HG03571 (cell line): ENCODE measurements at regions not wholly inside any gene's neighbourhood (a gene's known extent, or its start where the extent isn't known, plus 50 kb on each side); places are given as distances from the start of the nearest gene placed in this dataset.
A peak's percentile ranks its signal among the peaks of the same experiment; 100 is the strongest.

Source experiments
- ATAC-seq: cut with Tn5 transposase; IDR thresholded peaks from one replicate; pipeline ENCODE4 v1.9.1; 2021; ENCODE audit not compliant: unreplicated experiment

DNA sequence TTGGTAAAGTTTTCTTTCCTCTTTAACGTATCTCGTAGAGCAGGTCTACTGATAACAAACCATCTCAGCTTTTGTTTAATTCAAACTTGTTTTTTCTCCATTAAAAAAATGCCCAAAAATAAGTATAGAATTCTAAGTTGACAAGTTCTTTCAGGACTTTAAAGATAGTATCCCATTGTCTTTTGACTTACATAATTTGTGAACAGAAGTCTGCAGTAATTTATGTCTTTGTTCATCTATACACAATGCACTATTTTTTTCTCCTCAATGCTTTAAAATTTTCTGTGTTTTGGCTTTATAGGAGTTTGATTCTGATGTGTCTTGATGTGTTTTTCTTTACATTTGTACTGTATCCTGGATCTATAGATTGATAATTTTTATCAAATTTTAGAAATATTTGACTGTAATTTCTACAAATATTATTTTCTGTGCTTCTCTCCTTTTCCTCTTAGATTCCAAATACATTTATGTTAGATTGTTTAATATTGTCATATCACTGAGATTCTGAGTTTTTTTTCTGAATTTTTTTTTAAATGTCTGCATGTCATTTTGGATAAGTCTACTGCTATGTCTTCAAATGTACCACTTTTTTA is 143.3 kb downstream of the FTCDNL1 start:
- ATAC-seq = no peak

GRCh38 chr2:199705538-199705937 is 145.5 kb downstream of the FTCDNL1 start:
- ATAC-seq = no peak

GRCh38 chr2:199704358-199705238 is 146.4 kb downstream of the FTCDNL1 start:
- no peak for ATAC-seq

DNA sequence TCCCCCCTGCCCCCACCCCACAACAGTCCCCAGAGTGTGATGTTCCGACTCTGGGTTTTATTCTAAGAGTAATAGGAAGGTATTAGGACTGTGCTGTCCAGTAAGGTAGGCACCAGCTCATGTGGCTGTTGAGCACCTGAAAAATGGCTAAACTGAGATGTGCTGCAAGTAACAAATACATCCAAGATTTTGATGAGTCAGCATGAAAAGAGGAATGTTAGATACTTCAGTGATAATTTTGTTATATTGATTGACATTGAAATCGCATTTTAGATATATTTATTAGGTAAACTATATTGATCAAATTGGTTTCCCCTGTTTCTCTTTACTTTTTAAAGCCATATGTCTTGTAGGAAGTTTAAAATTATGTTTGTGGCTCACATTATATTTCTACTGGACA is 147.8 kb downstream of the FTCDNL1 start:
- ATAC-seq = no peak

- ATAC-seq = no peak
These were observed 153.5 kb downstream of the FTCDNL1 start for GRCh38 chr2:199697469-199697868.

GRCh38 chr2:199696048-199696447 is 154.9 kb downstream of the FTCDNL1 start:
- ATAC-seq = no peak

DNA sequence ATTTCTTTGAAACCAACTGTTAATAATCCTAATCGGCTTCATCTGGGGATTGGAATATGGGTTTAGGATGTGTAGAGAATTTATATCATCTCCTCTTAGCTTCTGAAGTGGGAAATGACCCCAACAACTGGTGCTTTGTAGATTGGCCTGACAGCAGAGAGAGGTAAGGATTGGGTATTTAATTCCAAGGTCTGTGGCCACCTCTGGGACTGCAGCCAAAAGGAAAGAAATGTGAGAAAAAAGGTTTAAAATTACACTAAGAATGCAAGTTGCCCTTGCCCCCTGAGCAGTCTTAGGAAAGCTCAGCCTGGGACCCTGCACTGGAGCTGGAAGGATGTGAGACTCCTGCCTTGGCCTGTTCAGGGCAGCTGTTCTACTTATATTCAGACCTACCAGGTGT is 157.1 kb downstream of the FTCDNL1 start:
- ATAC-seq = no peak

DNA sequence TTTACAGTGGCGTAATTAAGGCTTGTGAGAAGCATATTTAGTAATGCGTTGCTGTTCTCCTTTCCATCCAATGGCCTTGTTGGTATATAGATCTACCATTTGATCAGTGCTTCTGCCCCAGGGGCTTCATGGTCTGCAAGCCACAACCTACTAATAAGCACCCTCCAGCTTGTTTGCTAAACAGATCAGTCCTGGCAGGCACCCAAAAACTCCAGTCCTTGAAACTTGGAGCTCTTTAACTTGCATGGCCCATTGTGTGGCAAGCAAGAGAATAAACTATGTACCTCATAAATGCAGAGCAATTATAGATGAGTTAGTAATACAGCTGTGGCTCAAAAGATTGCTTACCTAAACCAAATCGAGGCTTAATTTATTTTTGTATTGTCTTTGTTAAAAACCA is 158.5 kb downstream of the FTCDNL1 start:
- no peak for ATAC-seq

DNA sequence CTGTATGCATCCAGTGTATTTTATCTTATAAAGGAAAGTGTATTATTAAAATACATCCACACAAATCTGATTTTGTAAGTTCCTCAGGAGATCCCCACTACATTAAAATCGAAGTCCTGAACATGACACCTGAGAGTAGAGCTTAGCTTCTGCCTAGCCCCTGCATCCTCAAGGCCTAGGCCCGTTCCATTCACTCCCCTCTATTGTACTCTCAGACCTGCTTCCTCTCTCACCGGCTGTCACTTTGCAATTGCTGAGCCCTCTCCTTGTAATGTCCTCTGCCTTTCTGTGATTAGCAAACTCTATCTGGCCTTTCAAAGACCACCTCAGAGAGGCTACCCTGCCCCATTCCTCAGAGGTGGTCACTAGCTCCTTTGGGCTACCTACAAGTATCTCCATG is 160.8 kb downstream of the FTCDNL1 start:
- no peak for ATAC-seq

- no peak for ATAC-seq
These were observed 165.3 kb downstream of the FTCDNL1 start for GRCh38 chr2:199685669-199686068.

- ATAC-seq = peak; percentile 78
These were observed 166.2 kb downstream of the FTCDNL1 start for GRCh38 chr2:199684832-199685231.

- no peak for ATAC-seq
These were observed 166.8 kb downstream of the FTCDNL1 start for GRCh38 chr2:199684168-199684567.

GRCh38 chr2:199682001-199682400 is 169.0 kb downstream of the FTCDNL1 start:
- no peak for ATAC-seq

DNA sequence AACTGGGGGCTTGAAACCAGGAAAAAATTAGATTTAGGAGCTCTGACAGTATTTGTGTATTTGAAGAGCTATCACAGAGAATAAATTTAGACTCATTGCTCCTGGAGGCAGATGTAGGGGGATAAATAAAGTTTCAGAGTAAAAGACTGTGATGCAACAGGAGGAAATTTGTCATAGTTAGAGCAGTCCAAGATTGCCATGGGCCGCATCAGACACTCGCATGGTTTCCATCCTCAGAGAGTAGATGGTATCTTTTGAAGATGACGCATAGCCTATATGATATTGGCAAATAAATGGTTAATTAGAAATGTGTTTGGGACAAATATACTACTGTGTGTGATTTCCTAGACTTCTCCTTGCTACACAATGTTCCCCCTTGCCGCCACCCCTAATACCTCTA is 170.5 kb downstream of the FTCDNL1 start:
- no peak for ATAC-seq

DNA sequence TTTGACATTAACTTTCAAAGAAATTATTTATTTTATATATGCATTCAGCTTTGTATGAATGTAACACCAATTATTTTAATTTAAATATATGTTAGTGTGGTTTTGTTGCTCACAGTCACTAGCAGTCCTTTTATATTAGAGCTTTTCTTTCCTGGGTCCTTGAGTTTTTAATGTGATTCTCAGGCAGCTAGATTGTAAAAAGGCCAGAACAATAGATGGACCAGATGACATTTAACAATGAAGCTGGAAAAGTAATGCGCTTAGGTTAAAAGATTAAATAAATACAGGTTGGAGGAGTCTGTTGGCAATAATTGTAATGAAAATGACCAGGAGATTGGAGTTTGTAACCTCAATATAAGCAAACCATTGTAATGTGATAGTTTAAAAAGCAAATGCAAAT is 171.1 kb downstream of the FTCDNL1 start:
- no peak for ATAC-seq

DNA sequence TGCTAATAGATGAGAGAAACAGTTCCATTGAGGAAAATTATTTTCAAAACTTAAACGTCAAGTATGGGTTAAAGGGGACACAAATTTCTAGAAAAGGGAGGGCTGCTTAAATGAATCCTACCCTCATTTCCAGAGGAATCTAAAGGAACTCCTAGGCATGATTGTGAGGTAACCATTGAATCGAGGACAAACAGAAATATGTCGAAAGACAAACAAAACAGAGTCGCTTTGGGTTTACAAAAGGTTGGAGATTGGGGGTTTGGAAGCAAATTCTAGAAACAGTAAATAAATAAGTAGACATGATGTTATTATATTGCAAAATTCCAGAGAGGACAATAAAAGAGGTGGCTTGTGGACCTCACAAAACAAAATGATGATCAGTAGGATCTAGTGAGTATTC is 173.1 kb downstream of the FTCDNL1 start:
- ATAC-seq = no peak

DNA sequence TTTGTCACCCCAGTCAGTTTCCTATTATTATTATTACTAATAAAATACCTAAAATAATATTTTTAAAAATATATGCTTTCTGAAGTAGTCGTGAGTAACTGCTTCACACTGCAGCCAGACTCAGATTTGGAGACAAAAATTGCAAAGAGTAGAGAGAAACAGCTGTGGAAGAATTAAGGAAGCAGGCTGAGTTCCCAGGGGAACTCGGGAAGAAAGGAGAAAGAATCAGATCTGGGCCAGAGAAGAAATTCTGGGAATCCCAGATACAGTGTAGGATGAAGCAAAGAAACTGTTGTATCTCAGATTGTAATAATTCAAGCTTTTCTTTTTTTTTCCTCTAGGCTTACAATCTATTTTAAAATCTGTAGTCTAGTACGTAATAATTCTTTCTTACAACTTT is 182.3 kb downstream of the FTCDNL1 start:
- no peak for ATAC-seq

GRCh38 chr2:199663157-199663556 is 187.8 kb downstream of the FTCDNL1 start:
- ATAC-seq = no peak

GRCh38 chr2:199662255-199662654 is 188.7 kb downstream of the FTCDNL1 start:
- ATAC-seq = no peak

- ATAC-seq = no peak
These were observed 190.8 kb downstream of the FTCDNL1 start for GRCh38 chr2:199660167-199660566.

DNA sequence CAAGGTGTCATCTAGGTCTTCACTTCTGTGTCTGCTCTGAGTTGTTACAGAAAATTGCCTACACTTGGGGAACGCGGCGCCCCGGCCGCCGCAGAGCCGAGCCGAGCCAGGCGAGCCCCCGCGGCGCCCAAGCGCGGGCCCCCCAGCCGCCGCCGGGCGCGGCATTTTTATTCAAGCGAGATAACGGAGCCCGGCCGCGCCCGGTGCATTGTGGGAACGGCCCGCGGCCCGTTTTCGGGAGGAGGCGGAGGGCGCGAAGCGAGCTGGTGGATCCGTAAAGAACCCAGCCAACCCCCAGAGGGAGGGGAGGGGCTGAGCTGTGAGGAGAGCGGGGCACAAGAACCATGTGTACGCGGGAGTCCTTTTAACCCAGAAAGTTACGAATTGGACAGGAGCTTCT is 191.8 kb downstream of the FTCDNL1 start:
- no peak for ATAC-seq

GRCh38 chr2:199646439-199646838 is 188.7 kb upstream of the SATB2 start:
- no peak for ATAC-seq

GRCh38 chr2:199631129-199631528 is 173.4 kb upstream of the SATB2 start:
- no peak for ATAC-seq
